ENCODE measurements at regions not wholly inside any gene's neighbourhood (a gene's known extent, or its start where the extent isn't known, plus 50 kb on each side); places are given as distances from the start of the nearest gene placed in this dataset.

- no peak for TF ChIP-seq ZNF462 (CRISPR knock-in tag; IDR thresholded peaks at IDR 0.05)
Measured at GRCh38 chr3:117477214-117477755, 767.7 kb downstream of the TUSC7 start (continued).

DNA sequence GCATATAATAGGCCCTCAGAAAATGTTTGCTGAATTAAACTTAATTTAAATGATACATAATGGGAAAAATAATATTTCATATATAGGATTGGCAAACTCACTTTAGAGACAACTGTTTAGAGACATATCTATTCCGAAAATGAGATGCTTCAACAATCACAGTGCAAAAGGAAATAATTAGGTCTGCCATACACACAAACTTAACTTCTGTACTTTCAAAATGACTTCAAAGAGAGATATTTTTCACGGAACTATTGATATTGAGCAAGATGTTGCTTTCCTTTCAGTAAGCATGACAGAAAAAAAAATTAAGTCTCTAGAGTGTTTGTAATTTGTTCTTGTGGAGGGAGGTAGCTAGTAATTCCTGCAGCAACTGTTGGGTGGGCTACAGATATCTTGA is 769.5 kb downstream of the TUSC7 start:
- no peak for TF ChIP-seq EZH2 (IDR thresholded peaks at IDR 0.05; ENCODE audit: low read depth, unreplicated experiment)
- no peak for TF ChIP-seq REST (IDR thresholded peaks at IDR 0.05; ENCODE audit: unreplicated experiment)
- TF ChIP-seq EZH2phosphoT487 (IDR thresholded peaks at IDR 0.05; ENCODE audit: unreplicated experiment): no peak
- H3K4me1 Mint-ChIP-seq: peaks cover 10% of the 10 kb centered on the region; the same call in 2 of the 3 replicates
- H2AFZ ChIP-seq: no peak overlapping the region

More for the DNA sequence above, 769.5 kb downstream of the TUSC7 start:
- no peaks in the 10 kb centered on the region for H3K9me3 Mint-ChIP-seq
- Histone ChIP-seq H3K4me3 (no peak overlapping the region), H3F3A (replicated peaks; ENCODE audit: low read depth) (no peaks in the 10 kb centered on the region), H3K4me1 (ENCODE audit: insufficient read depth) (peaks cover 11% of the 10 kb centered on the region), H3K4me2 (no peak overlapping the region), H3K9me2 (ENCODE audit: insufficient read depth) (peaks cover 10% of the 10 kb centered on the region; the same call in 1 of the 2 replicates), H3K36me3 (ENCODE audit: insufficient read depth) (no peaks in the 10 kb centered on the region), H3K27me3 (ENCODE audit: insufficient read depth) (no peaks in the 10 kb centered on the region), H3K27ac (ENCODE audit: low read depth) (no peak overlapping the region), H4K20me1 (replicated peaks; ENCODE audit: insufficient read depth) (no peaks in the 10 kb centered on the region), H3K79me2 (replicated peaks; ENCODE audit: insufficient read depth) (no peaks in the 10 kb centered on the region)
- H3K27ac Mint-ChIP-seq: no peak overlapping the region
- H3K36me3 Mint-ChIP-seq (ENCODE audit: low read depth): no peaks in the 10 kb centered on the region
- ATAC-seq (no peak), DNase-seq (ENCODE audit: low spot score) (no peak)
- no peak overlapping the region for H3K4me3 Mint-ChIP-seq
- H3K27me3 Mint-ChIP-seq (ENCODE audit: insufficient read depth, low read depth, poor library complexity): no peaks in the 10 kb centered on the region

Measured in GM23338 (cell line).